GM15510 (cell line): ENCODE measurements at regions not wholly inside any gene's neighbourhood (a gene's known extent, or its start where the extent isn't known, plus 50 kb on each side); places are given as distances from the start of the nearest gene placed in this dataset.
A peak's percentile ranks its signal among the peaks of the same experiment; 100 is the strongest.

Experiments
- POLR2A ChIP-seq: IDR thresholded peaks from 3 replicates; pipeline ENCODE4 v1.6.1; 2011; ENCODE audit warnings: borderline replicate concordance; ENCODE audit not compliant: insufficient read length; ENCODE audit errors: extremely low read depth

DNA sequence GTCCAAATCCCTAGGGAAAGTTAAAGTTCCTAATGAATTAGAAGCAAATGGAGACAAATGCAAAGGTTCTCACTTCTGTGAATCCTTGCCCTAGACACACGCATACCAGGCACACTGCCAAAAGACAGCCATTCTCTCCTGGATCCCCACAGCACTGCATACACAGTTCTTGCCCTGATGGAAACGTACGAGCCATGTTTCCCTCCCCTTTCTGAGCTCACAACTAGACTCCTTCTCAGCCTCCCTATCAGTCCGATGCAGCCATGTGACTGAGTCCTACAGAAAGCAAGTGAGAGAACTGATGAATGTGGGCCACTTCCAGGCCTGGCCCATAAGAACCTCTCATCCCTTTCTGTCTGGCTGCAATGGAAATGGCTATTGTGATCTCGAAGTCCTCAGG lies 92.0 kb downstream of the ZNF608 start:
- TF ChIP-seq POLR2A, result no peak

DNA sequence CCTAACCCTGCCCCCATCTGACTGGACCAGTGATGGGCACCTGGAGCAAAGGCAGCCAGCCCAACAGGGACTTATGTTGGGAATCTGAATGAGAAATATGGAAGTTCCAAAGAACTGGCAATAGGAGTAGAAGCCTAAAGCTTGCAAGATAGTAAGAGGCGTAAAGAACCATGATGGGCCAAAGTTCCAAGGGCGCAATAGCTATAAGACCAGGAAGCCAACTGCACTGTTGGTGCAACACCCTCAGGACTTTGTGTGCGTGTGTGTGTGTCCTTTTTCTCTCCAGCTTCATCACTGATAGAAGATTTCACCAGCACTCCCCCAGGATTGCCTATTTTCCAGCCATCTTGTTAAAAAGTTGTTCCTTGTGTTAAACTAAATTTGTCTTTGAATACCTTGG lies 92.8 kb downstream of the ZNF608 start:
- TF ChIP-seq POLR2A, result no peak

- TF ChIP-seq POLR2A, result no peak
These were observed 93.5 kb downstream of the ZNF608 start for GRCh38 chr5:124652892-124653441.

GRCh38 chr5:124652514-124652819 lies 94.0 kb downstream of the ZNF608 start:
- no peak for TF ChIP-seq POLR2A

DNA sequence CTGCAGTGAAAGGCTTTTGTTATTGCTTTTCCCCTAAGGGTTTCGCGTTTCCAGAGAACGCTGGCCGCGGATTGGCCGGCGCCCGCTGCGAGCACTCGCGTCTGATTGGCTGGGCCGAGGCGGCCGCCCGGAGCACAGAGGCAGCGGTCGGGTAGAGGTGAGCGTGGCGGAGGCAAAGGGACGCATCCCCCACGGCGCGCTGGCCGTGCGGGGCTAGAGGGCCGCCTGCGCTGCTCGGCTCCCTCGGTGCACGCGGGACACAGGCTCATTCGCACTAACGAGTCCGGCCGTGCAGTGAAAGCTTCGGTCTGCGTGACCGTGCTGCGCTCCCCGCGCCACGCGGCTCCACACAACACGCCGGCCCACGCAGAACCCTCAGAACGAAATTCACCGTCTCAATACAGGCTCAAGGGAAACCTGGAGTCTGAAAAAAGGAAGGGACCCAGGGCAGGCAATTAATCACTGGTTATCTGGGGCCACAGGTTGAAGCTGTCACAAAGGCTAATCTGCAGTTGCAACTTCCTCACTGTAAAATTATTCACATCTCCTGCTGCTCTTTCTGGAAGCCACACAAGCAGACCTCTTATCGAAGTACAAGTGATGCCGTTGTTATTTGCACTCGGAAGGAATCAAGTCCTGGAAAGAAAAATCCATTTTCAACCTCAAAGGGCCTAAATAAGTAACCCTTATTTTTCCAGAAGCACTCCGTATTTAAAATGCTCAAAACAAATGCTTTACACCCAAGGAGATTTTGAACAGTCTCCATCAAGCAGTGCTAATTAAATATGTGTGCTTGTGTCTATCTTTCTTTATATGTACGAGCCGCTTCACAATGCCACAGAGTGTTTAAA lies 94.6 kb downstream of the ZNF608 start:
- peak; percentile 51 for TF ChIP-seq POLR2A

- TF ChIP-seq POLR2A, result no peak
These were observed 95.3 kb downstream of the ZNF608 start for GRCh38 chr5:124650951-124651662.

DNA sequence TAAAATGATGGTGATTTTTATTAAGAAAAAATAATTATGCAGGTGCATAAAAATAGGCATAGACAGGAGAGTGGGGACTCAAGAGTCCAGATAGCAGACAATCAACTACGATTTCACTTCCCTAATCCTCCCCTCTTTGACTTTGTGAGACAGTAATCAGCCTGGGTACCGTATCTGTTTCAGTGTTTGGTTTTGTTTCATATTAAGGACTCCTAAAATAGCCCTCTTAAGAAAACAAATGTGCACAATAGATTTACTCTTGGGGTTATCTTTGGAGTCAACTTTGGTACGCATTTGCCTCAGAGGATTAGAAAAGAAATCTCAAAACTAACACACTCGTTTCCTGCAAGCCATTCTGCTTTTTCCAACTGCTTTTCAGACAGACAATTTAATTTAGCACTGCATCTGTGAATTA lies 96.3 kb downstream of the ZNF608 start:
- TF ChIP-seq POLR2A, result no peak

DNA sequence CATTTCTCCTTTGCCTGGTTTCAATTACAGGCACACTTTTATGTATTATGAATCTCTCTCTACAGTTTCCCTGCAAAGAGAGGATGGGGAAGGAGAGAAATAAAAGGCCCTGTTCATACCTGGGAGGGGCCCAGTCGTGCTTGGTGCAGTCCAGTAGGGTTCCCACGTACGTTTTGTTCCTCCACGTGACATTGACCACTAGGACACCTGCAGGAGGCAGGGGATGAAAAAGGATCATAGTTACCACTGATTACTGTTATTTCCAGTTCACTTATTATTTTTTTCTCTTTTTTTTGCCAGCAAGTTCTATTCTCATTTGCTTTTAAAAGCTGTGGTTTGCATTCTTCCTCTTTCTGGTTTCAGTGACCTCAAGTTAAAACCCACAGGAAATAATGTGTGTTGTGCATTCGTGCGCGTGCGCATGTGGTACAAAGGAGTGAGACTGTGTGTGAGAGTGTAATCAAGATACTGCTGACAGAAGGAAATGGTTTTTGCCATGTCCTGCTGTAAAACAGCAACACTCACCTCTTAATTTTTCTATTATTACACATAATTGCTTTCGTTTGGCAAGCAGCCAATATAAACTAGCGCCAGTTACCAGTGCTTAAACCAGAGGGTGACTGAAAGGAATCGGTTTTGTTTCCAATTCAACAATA lies 96.8 kb downstream of the ZNF608 start:
- no peak for TF ChIP-seq POLR2A

DNA sequence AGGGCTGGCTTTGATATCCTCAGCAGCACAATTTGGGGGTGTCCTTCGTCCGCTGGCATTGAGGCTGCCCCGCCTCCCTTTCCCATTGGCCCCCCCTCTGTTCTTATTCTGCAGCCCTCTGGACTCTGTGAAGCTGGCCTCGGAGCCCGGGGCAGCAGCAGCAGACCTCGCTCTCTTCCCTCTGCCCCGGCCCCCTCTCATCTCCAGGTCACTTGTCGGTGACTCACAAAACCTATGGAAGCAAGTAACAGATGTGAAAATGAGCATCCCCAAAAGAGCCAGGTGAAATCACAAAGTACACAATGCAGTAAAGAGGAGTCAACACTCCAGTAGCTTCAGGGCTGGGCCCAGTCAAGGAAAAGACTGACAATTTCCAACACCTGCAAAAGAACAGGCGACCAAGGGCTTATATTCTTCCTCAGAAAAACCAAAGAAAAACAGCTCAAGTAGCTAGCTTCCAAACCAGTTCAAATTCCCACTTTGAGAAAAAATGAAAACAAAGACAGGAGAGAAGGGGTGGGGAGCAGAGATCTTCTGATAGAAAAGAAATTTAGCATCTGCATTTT lies 97.5 kb downstream of the ZNF608 start:
- no peak for TF ChIP-seq POLR2A

DNA sequence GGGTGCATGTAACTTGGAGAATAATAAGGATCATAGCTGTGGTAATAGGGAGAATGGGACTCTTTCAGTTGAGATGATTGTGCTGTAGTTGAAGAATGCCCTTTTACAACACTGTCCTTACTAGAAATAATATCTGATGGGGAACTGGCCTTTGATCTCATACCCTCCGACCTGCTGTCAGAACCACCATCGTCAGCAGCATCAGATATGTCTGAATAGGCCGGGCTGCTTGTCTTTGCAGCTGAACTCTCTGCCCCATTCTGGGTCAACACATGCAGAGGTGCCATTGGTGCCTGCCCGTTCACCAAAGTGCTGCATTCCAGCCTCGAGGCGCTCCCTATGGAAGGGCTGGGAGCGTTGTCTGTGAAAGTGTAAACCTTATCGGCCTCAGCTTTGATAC lies 99.1 kb downstream of the ZNF608 start:
- no peak for TF ChIP-seq POLR2A

DNA sequence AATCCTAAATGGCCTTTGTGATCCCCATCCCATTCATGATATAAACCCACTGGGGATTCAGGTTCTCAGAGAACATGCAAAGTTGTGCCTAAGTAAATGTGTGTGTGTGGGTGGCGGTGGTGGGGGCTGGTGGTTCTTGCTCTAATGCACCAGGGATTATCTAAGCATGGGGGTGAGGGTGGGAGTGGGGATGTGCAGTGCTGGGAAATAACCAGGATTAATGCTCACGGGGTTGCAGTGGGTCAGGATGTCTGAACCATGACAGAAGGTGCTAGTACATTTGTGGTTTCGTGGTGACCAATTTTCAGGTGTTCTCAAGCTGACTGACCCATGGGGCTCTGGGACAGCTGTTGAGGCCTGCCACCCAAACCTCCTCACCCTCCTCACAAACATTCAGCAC lies 101.0 kb downstream of the ZNF608 start:
- TF ChIP-seq POLR2A, result no peak

DNA sequence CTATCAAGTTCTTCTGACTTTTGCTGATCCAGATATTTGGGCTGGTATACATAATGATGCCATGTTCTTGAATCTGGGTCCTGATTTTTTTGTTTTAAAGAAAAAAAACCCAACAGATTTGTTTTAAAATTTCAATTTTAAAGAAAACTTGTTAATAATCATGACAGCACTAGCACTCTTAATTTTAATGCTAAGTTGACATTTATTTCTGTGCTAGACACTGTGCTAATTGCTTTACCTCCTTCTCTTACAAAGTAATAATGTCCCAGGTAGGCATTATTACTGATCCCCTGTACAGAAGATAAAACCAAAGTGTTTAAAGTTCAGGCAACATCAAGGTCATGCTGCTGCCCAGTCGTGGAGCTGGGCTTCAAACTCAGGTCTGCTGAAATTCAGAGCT lies 101.9 kb downstream of the ZNF608 start:
- TF ChIP-seq POLR2A, result no peak

DNA sequence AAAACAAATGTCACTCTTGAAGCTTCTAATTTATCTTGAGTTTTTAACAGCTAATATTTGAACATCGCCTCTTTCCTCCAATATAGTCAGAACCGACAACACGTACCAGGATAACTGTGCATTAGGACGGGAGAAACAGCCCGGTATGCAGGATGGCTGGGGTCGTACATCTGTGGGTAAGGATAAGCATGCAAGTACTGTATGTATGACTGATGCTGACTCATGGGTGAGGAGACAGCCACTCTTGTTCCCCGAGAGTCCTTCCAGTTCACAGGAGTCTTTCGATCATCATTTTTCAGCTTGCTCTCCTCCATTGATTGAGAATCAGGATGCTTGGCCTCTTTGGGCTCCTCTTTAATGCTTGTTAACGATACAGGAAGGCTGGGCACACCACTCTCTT lies 102.3 kb downstream of the ZNF608 start:
- TF ChIP-seq POLR2A, result no peak

DNA sequence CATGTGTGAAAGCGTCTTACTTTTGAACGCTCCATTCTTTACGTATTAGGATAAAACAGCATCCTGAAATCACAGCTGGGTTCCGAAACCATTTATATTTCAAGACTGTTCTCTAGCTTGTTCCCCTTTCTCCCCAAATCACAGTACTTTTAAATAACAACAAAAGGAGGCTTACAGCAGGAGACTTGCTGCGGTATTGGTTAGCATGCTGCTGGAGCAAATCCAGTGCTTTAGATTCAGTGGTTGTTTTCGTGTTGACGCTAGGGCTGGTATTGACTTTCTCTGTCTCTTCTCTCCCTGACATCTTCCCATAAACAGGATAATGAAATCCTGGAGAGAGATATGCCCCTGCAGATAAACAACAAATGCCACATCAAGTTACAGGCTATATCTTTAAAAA lies 103.1 kb downstream of the ZNF608 start:
- TF ChIP-seq POLR2A, result no peak

DNA sequence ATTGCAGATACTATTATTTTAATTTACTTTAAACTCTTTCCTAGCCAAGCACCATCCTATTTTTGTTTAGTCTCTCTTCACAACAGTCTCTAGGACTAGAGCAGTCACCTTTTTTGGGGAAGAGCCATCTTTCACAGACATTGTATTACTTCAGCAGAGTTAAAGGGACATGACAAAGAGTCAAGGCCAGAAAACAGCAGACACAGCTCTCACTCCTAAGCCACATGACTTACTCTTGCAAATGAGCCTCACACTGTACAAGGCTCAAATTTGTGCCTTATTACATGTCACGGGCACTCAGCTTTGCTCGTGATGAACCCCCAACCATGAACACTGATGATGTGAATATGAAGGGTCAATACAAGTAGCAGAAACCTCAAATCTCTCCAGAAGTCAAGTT lies 104.3 kb downstream of the ZNF608 start:
- no peak for TF ChIP-seq POLR2A
